ENCODE measurements at regions not wholly inside any gene's neighbourhood (a gene's known extent, or its start where the extent isn't known, plus 50 kb on each side); places are given as distances from the start of the nearest gene placed in this dataset.
A peak's percentile ranks its signal among the peaks of the same experiment; 100 is the strongest.

GRCh38 chr9:1298046-1298445, 247.9 kb downstream of the DMRT2 start:
- in situ Hi-C loops (cut with MboI; ENCODE audit: low pct_unique_long_range_greater_than_20kb, low sequenced_read_pairs) = no loop called here
- DNase-seq = no peak

DNA sequence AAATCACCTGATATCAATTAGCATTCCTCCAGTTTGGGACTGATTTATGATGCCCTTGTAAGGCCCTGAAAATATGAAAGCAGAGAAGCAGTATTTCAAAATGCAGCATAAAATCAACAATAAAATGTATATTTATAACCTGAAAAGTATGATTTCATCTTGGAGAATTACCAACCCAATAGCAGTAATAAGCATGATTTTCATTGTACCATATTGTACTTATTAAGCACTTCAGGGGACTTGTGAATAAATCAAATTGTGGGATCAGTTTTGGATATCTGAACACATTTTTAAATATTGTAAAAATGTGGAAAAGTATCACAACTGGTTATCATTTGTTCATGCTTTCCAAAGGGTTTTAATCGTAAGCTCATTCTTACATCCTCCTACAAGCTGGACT, 250.8 kb downstream of the DMRT2 start:
- in situ Hi-C loops (cut with MboI; ENCODE audit: low pct_unique_long_range_greater_than_20kb, low sequenced_read_pairs) = no loop called here

DNA sequence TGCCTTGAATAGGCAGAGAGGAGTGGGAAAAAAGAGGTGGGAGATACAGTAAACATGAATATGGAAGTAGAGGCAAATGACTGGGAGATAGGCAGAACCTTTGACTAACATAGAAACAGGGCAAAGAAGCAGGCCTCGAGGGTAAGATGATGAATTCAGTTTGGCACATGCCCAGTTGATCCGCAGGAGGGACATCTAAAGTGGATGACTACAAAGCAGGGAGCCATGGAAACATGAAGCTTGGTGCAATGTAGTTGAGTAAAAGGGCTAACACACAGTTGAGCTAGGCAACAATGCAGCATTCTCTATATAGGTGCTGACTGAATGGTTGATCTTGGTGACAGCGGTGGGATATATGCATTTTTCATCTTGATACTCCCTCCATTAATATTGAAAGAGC, 253.8 kb downstream of the DMRT2 start:
- in situ Hi-C loops (cut with MboI; ENCODE audit: low pct_unique_long_range_greater_than_20kb, low sequenced_read_pairs) = no loop called here

More for the DNA sequence above, 250.8 kb downstream of the DMRT2 start:
- no peak for DNase-seq

GRCh38 chr9:1311462-1312042, 261.4 kb downstream of the DMRT2 start:
- no peak for DNase-seq
- in situ Hi-C loops (cut with MboI; ENCODE audit: low pct_unique_long_range_greater_than_20kb, low sequenced_read_pairs) = no loop called here

More for the DNA sequence above, 253.8 kb downstream of the DMRT2 start:
- DNase-seq = no peak

DNA sequence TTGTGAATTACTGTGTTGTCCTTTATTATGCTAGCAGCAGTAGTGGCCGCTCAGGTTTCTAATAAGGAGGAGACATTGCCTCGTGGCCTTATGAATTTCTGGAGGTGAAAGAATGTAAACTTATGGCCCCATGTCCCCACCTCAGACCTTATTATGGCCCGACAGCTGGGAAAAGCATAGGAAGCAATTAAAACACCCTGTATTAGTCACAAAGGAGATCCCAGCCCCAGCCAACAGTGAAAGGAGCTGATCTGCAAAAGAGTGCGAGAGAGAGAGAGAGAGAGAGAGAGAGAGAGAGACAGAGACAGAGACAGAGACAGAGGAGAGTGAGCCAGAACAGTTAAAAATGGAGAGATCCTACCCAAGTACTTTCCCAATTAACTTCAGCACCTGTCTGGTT, 269.3 kb downstream of the DMRT2 start:
- DNase-seq = no peak
- in situ Hi-C loops (cut with MboI; ENCODE audit: low pct_unique_long_range_greater_than_20kb, low sequenced_read_pairs) = no loop called here

- no peak for DNase-seq
- in situ Hi-C loops (cut with MboI; ENCODE audit: low pct_unique_long_range_greater_than_20kb, low sequenced_read_pairs) = no loop called here
These were observed 269.9 kb downstream of the DMRT2 start for GRCh38 chr9:1320051-1320557.

DNA sequence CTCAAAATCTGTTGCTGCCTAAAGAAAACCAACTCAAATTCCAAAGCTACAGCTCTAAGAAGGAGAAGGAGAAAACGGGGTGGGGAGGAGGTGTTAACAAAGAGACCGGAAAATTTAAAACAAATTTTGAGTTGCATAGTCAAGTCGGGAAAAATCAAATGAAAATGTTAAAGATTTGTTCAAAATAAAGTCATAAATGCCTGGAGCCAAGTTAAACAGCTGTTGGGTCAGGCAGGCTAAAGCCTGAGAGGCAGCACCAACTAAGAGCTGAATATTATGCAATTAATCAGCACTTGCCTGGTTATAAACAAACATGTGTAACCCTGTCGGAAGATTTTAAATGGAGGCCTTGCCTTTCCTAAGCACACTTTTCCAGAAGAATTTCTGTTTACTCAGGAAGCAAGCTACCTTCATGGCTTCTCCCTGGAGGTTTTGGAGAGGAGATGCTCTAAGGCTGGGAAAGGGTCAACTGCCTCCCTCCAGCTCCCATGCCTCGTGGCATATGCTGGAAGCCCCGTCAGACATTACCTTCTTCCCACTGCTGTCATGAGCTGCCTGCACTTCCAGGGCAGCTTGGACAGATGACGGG, 270.5 kb downstream of the DMRT2 start:
- in situ Hi-C loops (cut with MboI; ENCODE audit: low pct_unique_long_range_greater_than_20kb, low sequenced_read_pairs) = no loop called here
- no peak for DNase-seq

GRCh38 chr9:1327467-1327866, 277.3 kb downstream of the DMRT2 start:
- DNase-seq = no peak
- in situ Hi-C loops (cut with MboI; ENCODE audit: low pct_unique_long_range_greater_than_20kb, low sequenced_read_pairs) = no loop called here

GRCh38 chr9:1328341-1328740, 278.2 kb downstream of the DMRT2 start:
- in situ Hi-C loops (cut with MboI; ENCODE audit: low pct_unique_long_range_greater_than_20kb, low sequenced_read_pairs) = no loop called here
- DNase-seq = no peak

- DNase-seq = no peak
- in situ Hi-C loops (cut with MboI; ENCODE audit: low pct_unique_long_range_greater_than_20kb, low sequenced_read_pairs) = no loop called here
These were observed 281.4 kb downstream of the DMRT2 start for GRCh38 chr9:1331546-1332038.

DNA sequence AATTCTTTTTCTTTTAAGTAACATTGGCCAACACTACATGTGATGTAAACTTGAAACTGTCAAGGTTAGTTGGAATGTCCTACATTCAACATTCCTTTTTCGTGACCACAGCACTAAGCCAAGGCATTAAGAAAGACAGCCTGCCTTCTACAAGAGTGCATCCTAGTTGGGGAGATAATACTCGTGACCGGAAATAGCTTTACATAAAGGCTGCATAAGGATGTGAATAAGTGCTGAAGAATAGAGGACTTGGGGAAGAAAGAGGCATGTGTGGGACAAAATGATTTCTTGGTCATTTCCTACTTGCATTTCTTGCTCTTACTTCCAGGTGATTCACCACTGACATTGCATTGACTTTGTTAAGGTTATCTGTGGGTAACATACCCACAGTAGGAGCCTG, 282.0 kb downstream of the DMRT2 start:
- in situ Hi-C loops (cut with MboI; ENCODE audit: low pct_unique_long_range_greater_than_20kb, low sequenced_read_pairs) = no loop called here
- DNase-seq = no peak

- DNase-seq = no peak
These were observed 285.0 kb downstream of the DMRT2 start for GRCh38 chr9:1335174-1335573.

DNA sequence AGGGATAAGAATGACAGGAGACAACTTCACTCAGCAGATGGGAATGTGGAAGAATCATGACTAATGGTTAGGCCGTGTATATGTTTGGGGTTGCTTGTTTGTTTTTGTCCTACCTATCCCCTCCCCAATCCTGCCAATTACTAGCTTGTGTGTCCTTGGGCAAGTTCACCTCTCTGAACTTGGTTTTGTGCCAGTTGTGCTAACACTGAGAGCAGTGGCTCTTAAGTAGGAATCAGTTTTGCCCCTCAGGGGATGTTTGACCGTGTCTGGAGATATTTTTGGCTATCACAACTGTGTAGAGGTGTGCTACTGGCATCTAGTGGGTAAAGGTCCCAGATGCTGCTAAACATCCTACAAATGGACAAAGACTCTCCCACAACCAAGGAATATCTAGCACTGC, 287.0 kb downstream of the DMRT2 start:
- in situ Hi-C loops (cut with MboI; ENCODE audit: low pct_unique_long_range_greater_than_20kb, low sequenced_read_pairs) = no loop called here
- DNase-seq = no peak

More at GRCh38 chr9:1335174-1335573, 285.0 kb downstream of the DMRT2 start:
- in situ Hi-C loops (cut with MboI; ENCODE audit: low pct_unique_long_range_greater_than_20kb, low sequenced_read_pairs) = no loop called here

- DNase-seq = no peak
- in situ Hi-C loops (cut with MboI; ENCODE audit: low pct_unique_long_range_greater_than_20kb, low sequenced_read_pairs) = no loop called here
These were observed 290.2 kb downstream of the DMRT2 start for GRCh38 chr9:1340390-1340789.

GRCh38 chr9:1353291-1353690, 303.1 kb downstream of the DMRT2 start:
- in situ Hi-C loops (cut with MboI; ENCODE audit: low pct_unique_long_range_greater_than_20kb, low sequenced_read_pairs) = no loop called here
- no peak for DNase-seq

- DNase-seq = no peak
- in situ Hi-C loops (cut with MboI; ENCODE audit: low pct_unique_long_range_greater_than_20kb, low sequenced_read_pairs) = no loop called here
These were observed 303.9 kb downstream of the DMRT2 start for GRCh38 chr9:1354086-1354485.

DNA sequence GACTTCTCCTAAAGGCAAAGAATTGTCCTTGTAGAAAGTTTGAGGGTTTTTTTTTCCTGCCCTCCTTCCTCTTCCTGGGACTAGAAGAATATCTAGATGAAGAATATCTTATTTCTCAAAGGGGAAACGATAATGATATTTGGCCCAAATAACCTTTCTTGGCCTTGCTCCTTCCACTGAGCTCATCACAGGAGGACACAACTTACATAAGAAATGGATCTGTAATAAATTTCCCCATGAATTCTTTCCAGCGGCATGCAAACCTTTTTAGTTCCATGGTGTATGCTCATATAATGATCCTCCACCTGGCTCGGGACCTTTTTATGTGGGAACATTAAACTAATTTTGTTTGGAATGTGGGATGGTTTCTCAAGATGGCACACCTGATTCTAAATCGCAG, 304.4 kb downstream of the DMRT2 start:
- in situ Hi-C loops (cut with MboI; ENCODE audit: low pct_unique_long_range_greater_than_20kb, low sequenced_read_pairs) = no loop called here
- DNase-seq = no peak

- DNase-seq = no peak
- in situ Hi-C loops (cut with MboI; ENCODE audit: low pct_unique_long_range_greater_than_20kb, low sequenced_read_pairs) = no loop called here
These were observed 305.5 kb downstream of the DMRT2 start for GRCh38 chr9:1355656-1356055.

DNA sequence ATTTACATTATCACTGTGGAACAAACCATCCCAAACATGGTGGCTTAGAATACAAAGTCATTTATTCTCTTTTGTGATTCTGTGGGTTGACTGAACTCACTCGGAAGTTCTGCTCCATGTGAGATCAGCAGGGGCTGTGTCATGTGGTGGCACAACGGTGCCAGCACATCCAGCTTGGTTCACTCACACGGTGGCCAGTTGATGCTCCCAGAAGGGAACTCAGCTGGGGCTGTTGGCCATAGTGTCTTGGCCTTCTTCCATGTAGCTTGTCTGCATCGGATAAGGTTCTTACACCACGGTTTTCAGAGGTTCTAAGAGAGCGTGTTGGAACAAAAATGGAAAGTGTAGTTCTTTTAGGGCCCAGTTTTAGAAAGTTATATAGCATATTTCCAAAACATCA, 312.7 kb downstream of the DMRT2 start:
- no peak for DNase-seq
- in situ Hi-C loops (cut with MboI; ENCODE audit: low pct_unique_long_range_greater_than_20kb, low sequenced_read_pairs) = no loop called here

- DNase-seq = peak; percentile 1
- in situ Hi-C loops (cut with MboI; ENCODE audit: low pct_unique_long_range_greater_than_20kb, low sequenced_read_pairs) = no loop called here
These were observed 316.1 kb downstream of the DMRT2 start for GRCh38 chr9:1366276-1366675.

GRCh38 chr9:1369297-1369696, 319.1 kb downstream of the DMRT2 start:
- in situ Hi-C loops (cut with MboI; ENCODE audit: low pct_unique_long_range_greater_than_20kb, low sequenced_read_pairs) = no loop called here
- DNase-seq = no peak

Data from KBM-7 (cell line).